SU-DHL-6 (cell line): ENCODE measurements at regions not wholly inside any gene's neighbourhood (a gene's known extent, or its start where the extent isn't known, plus 50 kb on each side); places are given as distances from the start of the nearest gene placed in this dataset.

Experiments
- EZH2phosphoT487 ChIP-seq: fragments of 200-600 bp; sonication (generic), shearing (Covaris generic); conservative IDR thresholded peaks from 2 replicates; pipeline ENCODE4 v1.6.1; 2018; ENCODE audit warnings: mild to moderate bottlenecking, antibody characterized with exemption, low read length, moderate library complexity, mixed read lengths
- TF ChIP-seq, protein P1 (sequence below): fragments of 200-600 bp; sonication (generic); IDR thresholded peaks from one replicate; pipeline ENCODE4 v1.5.1; 2017; ENCODE audit warnings: antibody characterized with exemption, mild to moderate bottlenecking, low read length, moderate library complexity; ENCODE audit not compliant: insufficient read depth, poor library complexity, severe bottlenecking

DNA sequence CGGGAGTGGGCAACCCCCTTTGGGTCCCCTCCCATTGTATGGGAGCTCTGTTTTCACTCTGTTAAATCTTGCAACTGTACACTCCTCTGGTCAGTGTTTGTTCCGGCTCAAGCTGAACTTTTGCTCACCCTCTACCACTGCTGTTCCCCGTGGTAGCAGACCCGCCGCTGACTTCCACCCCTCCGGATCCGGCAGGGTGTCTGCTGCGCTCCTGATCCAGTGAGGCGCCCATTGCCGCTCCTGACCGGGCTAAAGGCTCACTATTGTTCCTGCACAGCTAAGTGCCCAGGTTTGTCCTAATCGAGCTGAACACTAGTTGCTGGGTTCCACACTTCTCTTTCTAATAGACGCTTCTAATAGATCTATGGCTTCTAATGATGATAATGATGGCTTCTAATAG, 488.6 kb downstream of the MRPL39 start:
- TF ChIP-seq, protein P1, sequence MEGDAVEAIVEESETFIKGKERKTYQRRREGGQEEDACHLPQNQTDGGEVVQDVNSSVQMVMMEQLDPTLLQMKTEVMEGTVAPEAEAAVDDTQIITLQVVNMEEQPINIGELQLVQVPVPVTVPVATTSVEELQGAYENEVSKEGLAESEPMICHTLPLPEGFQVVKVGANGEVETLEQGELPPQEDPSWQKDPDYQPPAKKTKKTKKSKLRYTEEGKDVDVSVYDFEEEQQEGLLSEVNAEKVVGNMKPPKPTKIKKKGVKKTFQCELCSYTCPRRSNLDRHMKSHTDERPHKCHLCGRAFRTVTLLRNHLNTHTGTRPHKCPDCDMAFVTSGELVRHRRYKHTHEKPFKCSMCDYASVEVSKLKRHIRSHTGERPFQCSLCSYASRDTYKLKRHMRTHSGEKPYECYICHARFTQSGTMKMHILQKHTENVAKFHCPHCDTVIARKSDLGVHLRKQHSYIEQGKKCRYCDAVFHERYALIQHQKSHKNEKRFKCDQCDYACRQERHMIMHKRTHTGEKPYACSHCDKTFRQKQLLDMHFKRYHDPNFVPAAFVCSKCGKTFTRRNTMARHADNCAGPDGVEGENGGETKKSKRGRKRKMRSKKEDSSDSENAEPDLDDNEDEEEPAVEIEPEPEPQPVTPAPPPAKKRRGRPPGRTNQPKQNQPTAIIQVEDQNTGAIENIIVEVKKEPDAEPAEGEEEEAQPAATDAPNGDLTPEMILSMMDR, result no peak
- TF ChIP-seq EZH2phosphoT487, result no peak
